ENCODE measurements at regions not wholly inside any gene's neighbourhood (a gene's known extent, or its start where the extent isn't known, plus 50 kb on each side); places are given as distances from the start of the nearest gene placed in this dataset.

GRCh38 chr3:74523811-74524210 lies 90.6 kb downstream of the CNTN3 start:
- TF ChIP-seq POLR2AphosphoS5 (IDR thresholded peaks at IDR 0.05) (no peak), POLR2A (IDR thresholded peaks at IDR 0.05) (no peak)
- TF ChIP-seq, protein P1, sequence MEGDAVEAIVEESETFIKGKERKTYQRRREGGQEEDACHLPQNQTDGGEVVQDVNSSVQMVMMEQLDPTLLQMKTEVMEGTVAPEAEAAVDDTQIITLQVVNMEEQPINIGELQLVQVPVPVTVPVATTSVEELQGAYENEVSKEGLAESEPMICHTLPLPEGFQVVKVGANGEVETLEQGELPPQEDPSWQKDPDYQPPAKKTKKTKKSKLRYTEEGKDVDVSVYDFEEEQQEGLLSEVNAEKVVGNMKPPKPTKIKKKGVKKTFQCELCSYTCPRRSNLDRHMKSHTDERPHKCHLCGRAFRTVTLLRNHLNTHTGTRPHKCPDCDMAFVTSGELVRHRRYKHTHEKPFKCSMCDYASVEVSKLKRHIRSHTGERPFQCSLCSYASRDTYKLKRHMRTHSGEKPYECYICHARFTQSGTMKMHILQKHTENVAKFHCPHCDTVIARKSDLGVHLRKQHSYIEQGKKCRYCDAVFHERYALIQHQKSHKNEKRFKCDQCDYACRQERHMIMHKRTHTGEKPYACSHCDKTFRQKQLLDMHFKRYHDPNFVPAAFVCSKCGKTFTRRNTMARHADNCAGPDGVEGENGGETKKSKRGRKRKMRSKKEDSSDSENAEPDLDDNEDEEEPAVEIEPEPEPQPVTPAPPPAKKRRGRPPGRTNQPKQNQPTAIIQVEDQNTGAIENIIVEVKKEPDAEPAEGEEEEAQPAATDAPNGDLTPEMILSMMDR (IDR thresholded peaks at IDR 0.05 in 8 of 11, conservative IDR thresholded peaks at IDR 0.05 in 3 of 11): no peak
- Histone ChIP-seq H3K4me1 (no peaks in the 10 kb centered on the region), H3K4me3 (no peak overlapping the region), H3K27ac (no peak overlapping the region), H3K27me3 (replicated peaks in 1 of 7) (no peaks in the 10 kb centered on the region), H3K36me3 (no peaks in the 10 kb centered on the region), H3K9me3 (no peaks in the 10 kb centered on the region)
- 48 to 86% (median 61%) methylated on average over 2 of the region's 2 CpGs for WGBS, 5 donors
- intact Hi-C loops (cut with DNase I; ENCODE audit: low total_unique reads): no loop called here
- no peak for DNase-seq

DNA sequence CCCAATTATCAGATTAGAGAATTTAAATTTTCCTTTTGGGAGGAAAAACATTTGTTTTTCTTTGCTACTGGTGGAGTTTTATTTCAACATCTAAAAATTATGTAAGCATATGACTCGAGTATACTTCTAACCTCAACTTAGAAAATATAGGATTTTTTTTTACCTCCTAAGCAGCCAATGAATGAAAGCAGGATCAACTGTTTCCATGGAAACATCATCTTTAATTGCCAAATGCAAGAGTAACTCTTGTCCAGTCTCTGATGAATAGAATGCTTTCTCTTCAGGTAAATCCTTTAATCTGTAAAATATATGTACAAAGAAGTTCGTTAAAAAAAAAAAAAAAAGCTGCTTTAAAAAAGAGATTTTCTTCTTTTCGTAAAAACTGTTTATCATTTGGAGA lies 93.6 kb downstream of the CNTN3 start:
- Histone ChIP-seq H3K4me3 (no peak overlapping the region), H3K4me1 (no peaks in the 10 kb centered on the region), H3K9me3 (no peaks in the 10 kb centered on the region), H3K27me3 (replicated peaks in 1 of 7) (no peaks in the 10 kb centered on the region), H3K36me3 (no peaks in the 10 kb centered on the region), H3K27ac (no peak overlapping the region)
- DNase-seq: no peak
- intact Hi-C loops (cut with DNase I; ENCODE audit: low total_unique reads): no loop called here
- WGBS, 5 donors: 69 to 84% (median 76%) methylated on average over 3 of the region's 3 CpGs
- TF ChIP-seq, protein P1 (IDR thresholded peaks at IDR 0.05 in 8 of 11, conservative IDR thresholded peaks at IDR 0.05 in 3 of 11): no peak
- TF ChIP-seq POLR2A (IDR thresholded peaks at IDR 0.05) (no peak), POLR2AphosphoS5 (IDR thresholded peaks at IDR 0.05) (no peak)

DNA sequence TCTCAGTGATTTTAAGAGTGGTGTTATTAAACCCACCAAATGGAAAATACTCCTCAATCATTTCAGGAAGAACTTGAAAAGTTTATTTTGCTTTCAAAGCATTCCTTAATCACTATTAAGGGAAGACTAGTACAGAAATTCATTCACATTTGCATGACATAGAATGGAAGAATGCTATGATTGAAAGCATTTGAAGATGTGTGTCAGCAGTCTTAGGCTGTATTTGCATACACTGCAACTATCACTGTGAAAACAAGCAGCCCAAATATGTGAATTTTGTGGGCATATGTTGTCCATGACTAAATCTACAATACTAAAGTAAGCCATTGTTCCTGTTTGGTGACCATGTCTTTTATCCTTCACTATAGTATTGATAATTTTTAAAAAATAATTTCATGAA lies 95.8 kb downstream of the CNTN3 start:
- intact Hi-C loops (cut with DNase I; ENCODE audit: low total_unique reads): no loop called here
- Histone ChIP-seq H3K4me3 (no peak overlapping the region), H3K27ac (no peak overlapping the region), H3K27me3 (replicated peaks in 1 of 7) (no peaks in the 10 kb centered on the region), H3K36me3 (no peaks in the 10 kb centered on the region), H3K4me1 (no peaks in the 10 kb centered on the region), H3K9me3 (no peaks in the 10 kb centered on the region)
- TF ChIP-seq POLR2A (IDR thresholded peaks at IDR 0.05): no peak
- TF ChIP-seq, protein P1 (IDR thresholded peaks at IDR 0.05 in 8 of 11, conservative IDR thresholded peaks at IDR 0.05 in 3 of 11): no peak
- TF ChIP-seq POLR2AphosphoS5 (IDR thresholded peaks at IDR 0.05): no peak
- no peak for DNase-seq

- intact Hi-C loops (cut with DNase I; ENCODE audit: low total_unique reads): no loop called here
- Histone ChIP-seq H3K9me3 (no peaks in the 10 kb centered on the region), H3K4me3 (no peak overlapping the region), H3K36me3 (no peaks in the 10 kb centered on the region), H3K4me1 (no peaks in the 10 kb centered on the region), H3K27me3 (replicated peaks in 1 of 7) (no peaks in the 10 kb centered on the region), H3K27ac (no peak overlapping the region)
- no peak for TF ChIP-seq POLR2AphosphoS5 (IDR thresholded peaks at IDR 0.05)
- no peak for TF ChIP-seq POLR2A (IDR thresholded peaks at IDR 0.05)
- TF ChIP-seq, protein P1 (IDR thresholded peaks at IDR 0.05 in 8 of 11, conservative IDR thresholded peaks at IDR 0.05 in 3 of 11): no peak
- DNase-seq: no peak
Measured at GRCh38 chr3:74516019-74516418, 98.4 kb downstream of the CNTN3 start.
